ENCODE measurements at regions not wholly inside any gene's neighbourhood (a gene's known extent, or its start where the extent isn't known, plus 50 kb on each side); places are given as distances from the start of the nearest gene placed in this dataset.

- no peak for TF ChIP-seq ZFP1 (CRISPR knock-in tag; IDR thresholded peaks at IDR 0.05)
- no peak for TF ChIP-seq ZNF282 (IDR thresholded peaks at IDR 0.05; ENCODE audit: partially characterized antibody)
- TF ChIP-seq, protein P1, sequence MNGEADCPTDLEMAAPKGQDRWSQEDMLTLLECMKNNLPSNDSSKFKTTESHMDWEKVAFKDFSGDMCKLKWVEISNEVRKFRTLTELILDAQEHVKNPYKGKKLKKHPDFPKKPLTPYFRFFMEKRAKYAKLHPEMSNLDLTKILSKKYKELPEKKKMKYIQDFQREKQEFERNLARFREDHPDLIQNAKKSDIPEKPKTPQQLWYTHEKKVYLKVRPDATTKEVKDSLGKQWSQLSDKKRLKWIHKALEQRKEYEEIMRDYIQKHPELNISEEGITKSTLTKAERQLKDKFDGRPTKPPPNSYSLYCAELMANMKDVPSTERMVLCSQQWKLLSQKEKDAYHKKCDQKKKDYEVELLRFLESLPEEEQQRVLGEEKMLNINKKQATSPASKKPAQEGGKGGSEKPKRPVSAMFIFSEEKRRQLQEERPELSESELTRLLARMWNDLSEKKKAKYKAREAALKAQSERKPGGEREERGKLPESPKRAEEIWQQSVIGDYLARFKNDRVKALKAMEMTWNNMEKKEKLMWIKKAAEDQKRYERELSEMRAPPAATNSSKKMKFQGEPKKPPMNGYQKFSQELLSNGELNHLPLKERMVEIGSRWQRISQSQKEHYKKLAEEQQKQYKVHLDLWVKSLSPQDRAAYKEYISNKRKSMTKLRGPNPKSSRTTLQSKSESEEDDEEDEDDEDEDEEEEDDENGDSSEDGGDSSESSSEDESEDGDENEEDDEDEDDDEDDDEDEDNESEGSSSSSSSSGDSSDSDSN (CRISPR knock-in tag; IDR thresholded peaks at IDR 0.05), result no peak
- TF ChIP-seq, protein P2, sequence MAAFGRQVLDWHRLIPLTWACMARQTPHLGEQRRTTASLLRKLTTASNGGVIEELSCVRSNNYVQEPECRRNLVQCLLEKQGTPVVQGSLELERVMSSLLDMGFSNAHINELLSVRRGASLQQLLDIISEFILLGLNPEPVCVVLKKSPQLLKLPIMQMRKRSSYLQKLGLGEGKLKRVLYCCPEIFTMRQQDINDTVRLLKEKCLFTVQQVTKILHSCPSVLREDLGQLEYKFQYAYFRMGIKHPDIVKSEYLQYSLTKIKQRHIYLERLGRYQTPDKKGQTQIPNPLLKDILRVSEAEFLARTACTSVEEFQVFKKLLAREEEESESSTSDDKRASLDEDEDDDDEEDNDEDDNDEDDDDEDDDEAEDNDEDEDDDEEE (CRISPR knock-in tag; IDR thresholded peaks at IDR 0.05), result no peak
- no peak for TF ChIP-seq TP53 (CRISPR knock-in tag; conservative IDR thresholded peaks at IDR 0.05)
- no peak for TF ChIP-seq CTCF (CRISPR knock-in tag; IDR thresholded peaks at IDR 0.05)
Measured at GRCh38 chr22:33166206-33166605, 108.0 kb upstream of the SYN3 start.

All from HepG2 (cell line).